ENCODE measurements at regions not wholly inside any gene's neighbourhood (a gene's known extent, or its start where the extent isn't known, plus 50 kb on each side); places are given as distances from the start of the nearest gene placed in this dataset.

DNA sequence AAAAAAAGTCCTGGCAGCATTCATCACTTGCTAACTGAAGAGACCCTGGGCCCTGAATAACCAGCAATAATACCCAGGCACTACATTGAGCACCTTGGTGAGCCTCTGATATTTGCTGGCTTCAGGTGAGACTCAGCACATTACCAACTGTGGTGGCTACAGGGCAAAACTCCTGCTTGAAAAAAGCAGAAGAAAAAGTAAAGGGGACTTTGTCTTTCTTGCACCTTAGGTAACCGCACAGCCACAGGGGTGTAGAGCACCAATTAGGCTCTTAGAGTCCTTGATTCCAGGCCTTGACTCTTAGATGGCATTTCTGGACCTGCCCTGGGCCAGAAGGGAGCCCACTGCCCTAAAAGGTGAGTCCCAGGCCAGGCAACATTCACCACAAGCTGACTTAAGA lies 269.5 kb downstream of the AUH start:
- no peak for TF ChIP-seq POLR2A (IDR thresholded peaks at IDR 0.05)
- TF ChIP-seq, protein P1, sequence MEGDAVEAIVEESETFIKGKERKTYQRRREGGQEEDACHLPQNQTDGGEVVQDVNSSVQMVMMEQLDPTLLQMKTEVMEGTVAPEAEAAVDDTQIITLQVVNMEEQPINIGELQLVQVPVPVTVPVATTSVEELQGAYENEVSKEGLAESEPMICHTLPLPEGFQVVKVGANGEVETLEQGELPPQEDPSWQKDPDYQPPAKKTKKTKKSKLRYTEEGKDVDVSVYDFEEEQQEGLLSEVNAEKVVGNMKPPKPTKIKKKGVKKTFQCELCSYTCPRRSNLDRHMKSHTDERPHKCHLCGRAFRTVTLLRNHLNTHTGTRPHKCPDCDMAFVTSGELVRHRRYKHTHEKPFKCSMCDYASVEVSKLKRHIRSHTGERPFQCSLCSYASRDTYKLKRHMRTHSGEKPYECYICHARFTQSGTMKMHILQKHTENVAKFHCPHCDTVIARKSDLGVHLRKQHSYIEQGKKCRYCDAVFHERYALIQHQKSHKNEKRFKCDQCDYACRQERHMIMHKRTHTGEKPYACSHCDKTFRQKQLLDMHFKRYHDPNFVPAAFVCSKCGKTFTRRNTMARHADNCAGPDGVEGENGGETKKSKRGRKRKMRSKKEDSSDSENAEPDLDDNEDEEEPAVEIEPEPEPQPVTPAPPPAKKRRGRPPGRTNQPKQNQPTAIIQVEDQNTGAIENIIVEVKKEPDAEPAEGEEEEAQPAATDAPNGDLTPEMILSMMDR (IDR thresholded peaks at IDR 0.05), result no peak

Measured in esophagus squamous epithelium (tissue), 4 donors.